ENCODE measurements at regions not wholly inside any gene's neighbourhood (a gene's known extent, or its start where the extent isn't known, plus 50 kb on each side); places are given as distances from the start of the nearest gene placed in this dataset.

DNA sequence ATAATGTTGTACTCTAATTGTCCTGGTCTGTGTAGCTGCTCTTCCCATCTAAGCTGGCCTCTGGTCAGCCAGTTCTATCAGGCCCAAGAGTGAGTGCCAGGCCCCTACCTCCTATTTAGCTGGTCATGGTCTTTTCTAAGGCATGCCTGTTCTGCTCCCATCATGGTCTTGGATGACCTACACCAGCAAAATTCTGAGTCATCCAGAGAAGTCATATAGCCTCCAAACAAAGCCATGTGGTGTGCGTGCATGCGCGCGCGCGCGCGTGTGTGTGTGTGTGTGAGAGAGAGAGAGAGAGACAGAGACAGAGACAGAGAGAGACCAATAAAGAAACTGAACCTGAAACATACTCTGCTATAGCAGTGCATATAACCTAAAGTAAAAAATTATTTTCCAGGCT, 254.4 kb downstream of the BRINP2 start:
- TF ChIP-seq RAD21 (IDR thresholded peaks at IDR 0.05) = no peak
- no peak for TF ChIP-seq CTCF (IDR thresholded peaks at IDR 0.05; ENCODE audit: low read depth, low read length, missing input control)
- TF ChIP-seq TAF1 (conservative IDR thresholded peaks at IDR 0.05) = no peak
- TF ChIP-seq HNF4A (conservative IDR thresholded peaks at IDR 0.05) = no peak
- TF ChIP-seq GABPA (IDR thresholded peaks at IDR 0.05 in 1 of 2, conservative IDR thresholded peaks at IDR 0.05 in 1 of 2) = no peak
- TF ChIP-seq HNF4G (IDR thresholded peaks at IDR 0.05) = no peak
